HL-60 (cell line): ENCODE measurements at regions not wholly inside any gene's neighbourhood (a gene's known extent, or its start where the extent isn't known, plus 50 kb on each side); places are given as distances from the start of the nearest gene placed in this dataset.

Experiments used
- POLR2AphosphoS5 ChIP-seq: IDR thresholded peaks from 2 replicates; pipeline ENCODE4 v1.6.1; 2012; ENCODE audit warnings: low read depth
- TF ChIP-seq, protein P1 (sequence below): IDR thresholded peaks from one replicate; pipeline ENCODE4 v1.5.1; 2011; ENCODE audit warnings: low read length, control low read depth, inconsistent platforms; ENCODE audit not compliant: insufficient read depth

DNA sequence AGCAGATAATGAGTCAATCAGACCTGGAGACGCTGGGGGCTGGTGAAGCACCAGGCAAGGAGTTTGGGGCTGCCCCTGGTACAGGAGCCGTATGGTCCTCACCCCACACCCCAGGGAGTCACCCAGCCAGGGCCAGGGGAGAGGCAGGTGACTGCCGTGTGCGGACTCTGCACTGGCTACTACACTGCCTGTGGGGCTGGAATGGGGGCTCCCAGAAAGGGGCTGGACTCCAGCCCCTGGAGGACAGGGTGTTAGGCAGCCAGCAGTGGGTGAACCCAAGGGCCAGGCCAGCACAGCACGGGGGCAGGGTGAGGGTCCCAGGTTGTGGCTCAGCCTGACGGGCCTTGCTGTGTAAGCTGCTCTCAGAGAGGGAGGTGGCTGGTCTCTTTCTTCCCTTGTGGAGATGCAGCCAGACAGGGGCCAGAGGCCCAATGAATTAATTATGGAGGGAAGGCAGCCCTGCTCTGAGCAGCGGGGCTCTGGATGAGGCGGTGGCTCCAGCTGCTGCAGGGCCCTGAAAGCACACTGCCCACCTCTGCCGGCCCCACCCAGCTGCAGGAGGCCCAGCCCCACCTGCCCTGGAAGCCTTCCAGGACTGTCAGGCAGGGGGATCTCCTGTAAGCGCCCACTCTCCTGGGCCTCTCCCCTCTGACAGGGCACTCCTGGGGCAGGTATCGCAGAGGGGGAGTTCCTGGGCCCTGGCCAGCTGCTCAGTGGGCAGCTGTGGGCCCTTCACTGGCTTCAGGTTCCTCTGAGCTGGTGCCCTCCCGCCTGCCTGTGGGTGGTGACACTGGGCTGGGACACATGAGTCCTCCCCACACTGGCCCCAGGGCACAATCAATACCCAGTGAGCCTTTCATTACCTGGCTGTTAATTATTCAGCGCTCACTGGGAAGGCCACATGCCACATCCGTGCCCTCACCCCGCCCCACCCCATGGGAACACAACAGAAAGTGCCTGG, 142.5 kb upstream of the C14orf180 start:
- TF ChIP-seq, protein P1, sequence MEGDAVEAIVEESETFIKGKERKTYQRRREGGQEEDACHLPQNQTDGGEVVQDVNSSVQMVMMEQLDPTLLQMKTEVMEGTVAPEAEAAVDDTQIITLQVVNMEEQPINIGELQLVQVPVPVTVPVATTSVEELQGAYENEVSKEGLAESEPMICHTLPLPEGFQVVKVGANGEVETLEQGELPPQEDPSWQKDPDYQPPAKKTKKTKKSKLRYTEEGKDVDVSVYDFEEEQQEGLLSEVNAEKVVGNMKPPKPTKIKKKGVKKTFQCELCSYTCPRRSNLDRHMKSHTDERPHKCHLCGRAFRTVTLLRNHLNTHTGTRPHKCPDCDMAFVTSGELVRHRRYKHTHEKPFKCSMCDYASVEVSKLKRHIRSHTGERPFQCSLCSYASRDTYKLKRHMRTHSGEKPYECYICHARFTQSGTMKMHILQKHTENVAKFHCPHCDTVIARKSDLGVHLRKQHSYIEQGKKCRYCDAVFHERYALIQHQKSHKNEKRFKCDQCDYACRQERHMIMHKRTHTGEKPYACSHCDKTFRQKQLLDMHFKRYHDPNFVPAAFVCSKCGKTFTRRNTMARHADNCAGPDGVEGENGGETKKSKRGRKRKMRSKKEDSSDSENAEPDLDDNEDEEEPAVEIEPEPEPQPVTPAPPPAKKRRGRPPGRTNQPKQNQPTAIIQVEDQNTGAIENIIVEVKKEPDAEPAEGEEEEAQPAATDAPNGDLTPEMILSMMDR, result no peak
- no peak for TF ChIP-seq POLR2AphosphoS5
